ENCODE measurements at regions not wholly inside any gene's neighbourhood (a gene's known extent, or its start where the extent isn't known, plus 50 kb on each side); places are given as distances from the start of the nearest gene placed in this dataset.

DNA sequence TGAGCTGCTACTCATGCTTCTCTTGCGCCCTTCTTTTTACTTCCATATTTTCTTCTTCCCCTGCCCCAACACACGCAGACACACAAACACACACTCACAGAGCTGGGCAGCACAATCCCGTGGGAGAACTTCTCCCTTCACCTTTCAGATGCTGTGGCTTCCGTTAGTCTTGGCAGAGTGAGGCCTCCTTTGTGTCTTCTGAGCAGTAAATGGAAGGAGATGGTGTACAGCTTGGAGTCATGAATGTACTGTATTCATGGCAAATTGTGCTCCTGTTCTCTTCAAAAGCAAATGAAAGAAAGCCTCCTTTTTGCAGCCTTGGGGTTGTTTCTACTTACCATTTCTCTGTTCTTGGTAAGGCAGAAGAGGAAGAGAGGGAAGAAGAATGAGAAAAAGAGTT, 456.6 kb upstream of the TLE4 start:
- DNase-seq, result no peak

DNA sequence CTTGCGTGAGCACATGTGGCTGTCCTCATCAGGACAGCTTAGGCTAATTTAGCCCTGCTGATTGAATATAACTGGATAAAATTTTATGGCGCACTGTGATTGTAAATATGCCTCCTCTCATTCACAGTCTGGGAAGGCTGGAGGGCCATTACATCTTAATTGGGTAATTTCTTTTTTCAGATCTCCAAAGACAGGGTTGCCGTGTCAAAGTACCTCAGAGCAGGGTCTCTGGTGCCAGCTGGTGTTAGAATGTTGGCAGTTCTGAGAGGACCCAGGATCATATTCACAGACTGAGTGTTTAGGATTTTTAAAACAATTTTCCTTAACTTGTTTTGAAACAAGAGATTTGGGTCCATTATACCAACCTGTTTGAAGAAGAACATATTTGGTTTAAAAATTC, 455.7 kb upstream of the TLE4 start:
- no peak for DNase-seq

DNA sequence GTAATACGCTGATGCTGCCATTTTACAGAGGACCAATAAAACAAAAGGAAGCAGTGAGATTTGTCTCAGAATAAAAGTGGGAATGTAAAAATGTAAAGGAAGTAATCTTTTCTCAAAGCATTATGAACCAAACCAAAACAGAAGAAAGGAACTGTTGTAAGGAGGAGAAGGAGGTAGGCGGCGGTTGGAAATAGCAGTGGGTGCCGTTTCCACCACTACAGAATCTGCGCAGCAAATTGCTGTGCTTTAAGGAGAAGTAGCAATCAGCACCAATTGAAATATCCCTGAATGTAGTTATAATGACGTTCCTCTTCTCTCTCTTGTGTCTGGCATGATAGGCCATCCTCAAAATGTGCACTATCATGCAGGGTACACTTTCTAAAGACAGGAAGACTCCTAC, 455.1 kb upstream of the TLE4 start:
- DNase-seq, result no peak

DNA sequence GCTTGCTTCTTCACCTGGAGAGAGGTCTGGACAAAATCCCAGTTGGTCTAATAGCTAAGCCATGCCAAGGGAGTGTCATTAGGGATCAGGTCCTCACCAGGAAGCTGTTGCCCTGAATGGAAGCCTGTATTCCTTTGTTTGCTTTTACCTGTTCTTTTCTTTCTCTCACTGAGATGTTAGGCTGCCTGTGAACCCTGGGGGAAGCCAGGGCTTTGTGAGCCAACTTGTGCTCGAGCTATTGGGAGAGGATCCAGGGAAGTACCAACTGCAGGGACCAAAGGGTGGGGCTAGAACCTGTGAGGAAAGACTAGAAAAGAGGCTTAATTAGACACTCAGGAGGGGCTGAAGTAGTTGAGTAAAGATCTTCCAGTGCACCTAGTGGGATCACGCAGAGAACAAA, 451.2 kb upstream of the TLE4 start:
- DNase-seq, result no peak

DNA sequence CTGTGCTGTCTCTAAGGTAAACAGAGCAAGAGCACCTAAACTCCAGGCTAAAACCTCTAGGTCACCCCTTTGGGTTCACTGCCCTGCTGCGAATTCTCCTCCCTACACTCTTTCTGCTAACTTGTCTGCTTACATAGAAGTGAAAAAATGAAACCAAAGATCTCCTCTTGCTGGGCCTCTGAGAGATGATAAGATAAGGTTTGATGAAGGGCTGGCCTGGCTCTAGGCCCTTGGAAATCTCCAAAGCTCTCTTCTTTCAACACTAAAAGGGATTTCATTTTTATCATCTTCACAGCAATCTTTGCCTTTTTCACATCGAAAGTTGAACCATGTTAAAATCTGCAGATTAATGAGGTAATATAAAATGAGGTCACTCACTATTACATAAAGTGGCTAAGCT, 450.8 kb upstream of the TLE4 start:
- no peak for DNase-seq

DNA sequence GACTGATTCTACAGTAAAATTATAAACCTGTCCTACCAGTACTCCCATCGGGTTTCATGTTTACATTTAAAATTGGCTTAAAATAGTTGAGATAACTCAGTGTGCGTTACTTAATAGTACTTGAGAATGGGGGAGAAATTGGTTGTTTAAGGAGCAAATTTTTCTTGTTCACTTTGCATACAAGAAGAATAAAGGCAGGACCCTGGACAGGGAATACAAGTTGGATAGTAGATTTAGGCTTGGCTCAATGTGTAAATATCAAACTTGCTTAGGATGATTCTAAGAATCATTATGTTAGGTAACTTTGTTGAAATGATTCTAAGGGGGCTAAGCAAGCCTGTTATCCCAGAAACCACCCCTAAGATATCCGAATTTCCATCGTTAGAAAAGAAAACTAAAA, 448.4 kb upstream of the TLE4 start:
- DNase-seq, result no peak

DNA sequence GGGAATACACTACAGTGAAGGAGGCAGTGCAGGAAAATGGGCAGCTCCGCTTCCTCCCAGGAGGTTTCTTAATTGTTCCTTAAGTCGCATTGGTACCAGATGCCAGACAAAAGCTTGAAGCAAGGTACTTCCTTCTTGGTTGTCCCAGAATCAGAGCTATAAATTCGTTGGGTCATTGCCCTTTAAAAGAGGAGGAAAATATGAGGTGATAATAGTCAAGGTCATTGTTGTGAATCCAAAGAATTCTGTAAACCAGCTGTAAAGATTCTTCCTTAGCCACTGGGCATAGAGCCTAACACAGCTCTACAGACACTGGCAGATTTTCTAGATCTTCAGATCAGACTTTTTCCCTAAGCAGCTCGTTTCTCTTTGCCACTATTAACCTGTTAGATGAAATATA, 444.1 kb upstream of the TLE4 start:
- no peak for DNase-seq

DNA sequence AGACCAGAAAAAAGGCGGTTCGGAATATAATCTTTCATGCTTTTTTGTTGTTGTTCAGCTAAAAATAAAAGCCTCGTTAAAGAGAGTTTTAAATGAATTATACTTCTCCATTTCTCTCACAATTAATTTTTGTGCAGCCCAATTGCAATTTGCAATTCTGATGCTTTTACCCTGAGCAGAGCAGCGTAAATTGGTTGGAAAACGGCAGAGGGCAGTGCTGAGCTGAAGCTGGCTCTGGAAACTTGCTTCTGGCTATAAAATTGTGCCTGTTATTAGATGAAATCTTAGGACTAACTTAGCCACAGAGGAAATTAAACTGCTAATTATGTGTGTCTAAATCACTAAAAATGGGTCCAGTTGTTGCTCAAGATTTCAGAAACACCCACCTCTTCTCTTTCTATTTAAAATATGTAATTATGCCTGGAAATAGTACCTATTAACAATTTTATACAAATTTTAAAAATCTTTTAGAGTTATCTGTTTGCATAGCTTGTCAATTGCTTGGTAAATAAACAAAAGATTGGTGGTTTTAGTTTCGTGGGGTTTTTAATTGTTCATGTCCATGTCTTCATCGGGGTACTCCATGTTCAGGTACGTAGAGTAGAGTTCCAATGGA, 441.8 kb upstream of the TLE4 start:
- DNase-seq, result peak in 6 of 14 donors; percentile 1 to 34 (median 7)

DNA sequence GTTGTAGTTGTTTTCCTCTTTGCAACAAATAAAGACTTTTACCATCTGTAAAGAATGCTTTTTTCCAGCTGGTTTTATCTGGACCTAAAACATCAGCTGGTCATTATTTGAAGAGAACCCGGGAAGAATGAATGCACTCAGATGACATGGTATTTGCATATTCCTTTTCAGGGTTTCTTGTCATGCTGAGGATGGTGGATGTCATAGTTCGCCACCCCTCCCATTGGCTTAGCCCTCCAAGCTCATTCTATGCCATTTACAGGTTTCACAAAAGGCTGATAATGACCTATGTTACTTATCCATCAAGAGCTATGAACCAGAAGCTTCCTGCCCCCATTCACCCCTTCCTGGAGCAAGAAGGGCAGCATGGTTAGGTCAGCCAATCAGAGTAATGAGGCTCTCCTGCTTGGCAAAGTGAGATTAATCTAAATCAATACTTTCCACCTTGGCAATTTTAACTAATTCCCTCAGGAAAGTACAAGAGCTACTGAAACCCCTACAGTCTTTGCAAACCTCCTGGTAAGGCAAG, 440.5 kb upstream of the TLE4 start:
- DNase-seq, result no peak

DNA sequence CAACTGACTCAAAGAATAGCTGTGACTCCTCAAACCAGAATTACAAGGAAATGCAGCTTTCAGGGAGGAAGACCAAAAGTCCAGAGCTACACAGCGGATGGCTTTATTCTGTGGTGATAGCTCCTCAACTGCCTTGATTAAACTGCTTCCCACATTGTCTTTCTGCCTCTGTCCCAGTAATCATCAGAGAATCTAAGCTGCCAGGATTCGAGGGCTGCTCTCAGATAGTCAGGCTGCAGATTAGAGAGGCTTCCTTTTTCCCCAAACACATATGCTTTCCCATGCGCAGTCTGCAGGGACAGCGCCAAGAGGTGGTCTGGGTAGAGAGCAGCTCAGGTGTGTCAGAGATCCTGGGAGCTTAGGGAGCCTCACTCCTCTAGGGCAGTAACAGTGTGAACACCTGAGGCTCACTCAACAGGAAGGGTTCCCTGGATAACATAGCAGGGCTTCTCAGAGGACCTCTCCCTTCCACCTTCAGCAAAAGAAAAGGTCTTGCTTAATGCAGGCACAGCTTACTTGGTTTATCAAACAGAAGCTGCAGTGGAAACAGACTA, 439.9 kb upstream of the TLE4 start:
- no peak for DNase-seq

DNA sequence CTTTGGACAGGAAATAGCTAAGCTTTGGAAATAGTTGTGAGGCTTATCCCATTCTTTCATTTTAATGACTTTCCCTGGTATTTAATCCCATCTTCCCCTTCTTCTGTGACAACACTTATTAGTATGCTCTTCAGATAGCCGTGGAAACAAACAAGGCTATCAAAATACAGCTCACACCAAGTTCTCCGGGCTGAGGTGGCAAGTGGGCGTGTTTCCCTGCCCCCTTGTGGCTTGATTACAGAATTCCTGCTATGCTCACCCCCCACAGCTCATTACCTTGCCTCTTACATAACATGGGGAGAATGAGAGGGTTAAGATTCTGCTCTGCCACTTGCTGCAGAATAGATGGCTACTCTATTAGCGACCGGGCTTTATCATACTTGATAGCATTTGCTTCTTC, 437.1 kb upstream of the TLE4 start:
- DNase-seq, result no peak

DNA sequence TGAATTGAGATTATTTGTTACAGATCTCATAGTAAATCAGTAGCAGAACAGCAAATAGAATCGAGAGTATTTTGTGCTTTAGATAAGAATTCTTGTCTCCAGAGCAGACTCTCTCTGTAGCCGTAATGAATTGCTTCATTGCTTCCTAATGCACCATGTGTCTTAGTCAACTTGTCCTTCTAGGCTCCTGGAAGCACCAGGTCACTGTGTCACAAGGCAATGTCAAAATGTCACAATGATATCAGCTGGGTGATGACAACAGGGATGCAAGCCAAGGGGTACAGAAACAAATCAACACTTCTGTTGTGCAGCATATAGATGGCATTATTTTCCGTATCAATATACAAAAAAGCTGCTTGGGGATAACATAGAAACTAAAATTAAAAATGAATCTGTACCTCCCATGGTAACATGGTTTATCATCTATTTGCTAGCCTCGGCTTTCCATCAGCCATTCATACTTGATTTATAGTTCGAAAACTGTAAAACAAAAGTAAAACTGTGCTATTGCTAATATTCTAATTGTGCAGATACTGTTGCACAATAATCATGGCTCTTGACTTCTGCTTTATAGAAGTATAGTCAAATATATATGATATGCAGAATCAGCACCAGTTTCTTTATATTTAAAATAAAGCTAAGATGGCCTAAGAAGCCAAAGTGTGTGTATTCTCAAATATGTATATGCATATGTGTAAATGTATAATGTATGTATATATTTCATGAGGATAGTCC, 435.9 kb upstream of the TLE4 start:
- DNase-seq, result no peak

DNA sequence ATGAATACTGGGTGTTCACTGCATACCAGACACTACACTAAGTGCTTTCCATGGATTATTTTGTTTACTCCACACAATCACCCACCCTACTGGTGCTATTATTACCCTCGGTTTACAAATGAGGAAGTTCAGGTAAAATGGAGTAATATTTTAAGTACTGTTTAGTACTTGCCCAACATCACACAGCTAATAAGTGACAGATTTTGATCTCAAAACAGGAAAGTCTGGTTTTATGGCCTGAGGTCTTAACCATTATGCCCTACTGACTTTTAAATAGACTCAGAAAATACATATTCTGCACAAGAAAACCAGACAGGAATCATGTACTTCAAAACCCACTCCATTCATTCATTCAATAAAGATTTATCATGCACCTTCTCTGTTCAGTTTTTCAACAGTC, 431.0 kb upstream of the TLE4 start:
- no peak for DNase-seq

DNA sequence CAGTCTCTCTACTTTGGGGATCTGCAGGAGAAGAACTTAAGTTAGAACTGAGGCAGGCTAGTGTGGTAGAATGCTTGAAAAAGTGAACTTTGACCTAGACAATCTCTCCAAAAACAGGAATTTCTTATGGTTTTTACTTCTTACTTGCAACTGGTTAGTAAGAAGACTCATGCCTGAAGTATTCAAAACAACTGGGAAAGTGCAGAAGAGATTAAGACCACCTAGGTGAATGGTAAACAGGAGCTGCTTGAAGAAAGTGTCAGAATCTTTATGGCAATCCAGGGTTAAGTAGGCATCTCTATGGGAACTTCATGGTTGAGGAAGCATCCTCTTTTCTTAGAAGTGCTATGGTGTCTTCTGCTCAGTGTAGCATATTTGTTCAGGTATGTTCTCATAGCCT, 428.6 kb upstream of the TLE4 start:
- DNase-seq, result no peak

DNA sequence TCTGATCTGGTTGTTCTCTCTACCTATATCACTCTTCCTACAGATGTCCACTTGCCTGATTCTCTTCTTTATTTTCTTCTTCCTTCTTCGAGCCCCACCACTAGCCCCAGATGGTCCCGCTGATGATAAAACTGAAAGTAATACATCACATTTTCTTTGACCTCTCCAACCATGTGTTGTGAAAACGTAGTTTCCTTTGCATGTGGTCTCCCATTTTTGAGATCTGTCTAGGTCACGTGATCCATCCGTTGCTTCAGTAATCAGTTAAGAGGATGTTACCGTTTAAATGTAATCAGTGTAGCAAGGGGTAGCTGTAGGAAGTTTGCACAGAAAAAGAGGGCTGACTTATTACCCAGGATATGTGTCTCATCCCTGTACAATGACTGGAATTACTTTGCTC, 426.3 kb upstream of the TLE4 start:
- no peak for DNase-seq

DNA sequence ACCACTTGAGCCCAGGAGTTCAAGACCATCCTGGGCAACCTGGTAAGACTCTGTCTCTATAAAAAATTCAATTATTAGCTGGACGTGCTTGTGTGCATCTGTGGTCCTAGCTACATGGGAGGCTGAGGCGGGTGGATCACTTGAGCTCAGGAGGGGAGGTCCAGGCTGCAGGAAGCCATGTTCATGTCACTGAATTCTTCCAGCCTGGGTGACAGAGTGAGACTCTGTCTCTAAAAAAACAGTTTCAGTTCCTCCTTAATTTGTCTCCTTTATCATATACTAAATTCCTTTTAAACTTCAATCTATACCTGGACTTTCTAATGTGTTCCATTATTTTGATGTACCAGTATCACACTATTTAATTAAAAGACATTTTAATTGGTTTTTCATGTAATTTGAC, 422.2 kb upstream of the TLE4 start:
- no peak for DNase-seq

DNA sequence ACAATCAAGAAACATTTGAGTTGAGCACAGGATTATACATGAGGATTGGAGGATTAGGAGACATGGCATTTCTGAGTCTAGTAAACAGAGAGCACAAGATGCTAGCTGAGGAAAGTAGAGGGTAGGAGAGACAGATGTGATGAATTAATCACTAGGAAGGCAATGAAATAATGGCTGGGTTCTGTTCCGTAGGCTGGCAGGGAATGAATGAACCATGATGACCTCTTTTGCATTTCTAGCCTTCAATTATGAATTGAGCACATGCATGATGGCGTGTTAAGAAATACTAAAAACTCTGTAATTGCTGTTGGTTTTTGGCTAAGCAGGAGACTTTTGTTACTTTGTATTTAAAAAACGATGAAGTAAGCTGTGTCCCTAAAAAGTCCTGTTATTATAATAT, 420.0 kb upstream of the TLE4 start:
- no peak for DNase-seq

DNA sequence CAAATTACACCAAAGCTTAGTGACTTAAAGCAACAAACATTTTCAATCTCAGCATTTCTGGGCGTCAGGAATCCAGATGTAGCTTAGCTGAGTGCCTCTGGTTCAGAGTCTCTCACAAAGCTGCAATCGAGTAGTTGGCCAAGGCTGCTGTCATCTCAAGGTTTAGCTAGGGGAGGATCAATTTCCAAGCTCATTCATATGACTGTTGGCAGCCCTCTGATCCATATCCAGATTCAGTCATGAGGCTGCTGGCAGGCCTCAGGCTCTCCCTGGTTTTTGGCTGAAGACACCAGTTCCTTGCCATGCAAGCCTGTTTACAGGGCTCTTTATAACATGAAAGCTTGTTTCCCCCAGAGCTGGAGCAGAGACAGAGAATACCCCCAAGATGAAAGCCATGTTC, 419.5 kb upstream of the TLE4 start:
- DNase-seq, result no peak

DNA sequence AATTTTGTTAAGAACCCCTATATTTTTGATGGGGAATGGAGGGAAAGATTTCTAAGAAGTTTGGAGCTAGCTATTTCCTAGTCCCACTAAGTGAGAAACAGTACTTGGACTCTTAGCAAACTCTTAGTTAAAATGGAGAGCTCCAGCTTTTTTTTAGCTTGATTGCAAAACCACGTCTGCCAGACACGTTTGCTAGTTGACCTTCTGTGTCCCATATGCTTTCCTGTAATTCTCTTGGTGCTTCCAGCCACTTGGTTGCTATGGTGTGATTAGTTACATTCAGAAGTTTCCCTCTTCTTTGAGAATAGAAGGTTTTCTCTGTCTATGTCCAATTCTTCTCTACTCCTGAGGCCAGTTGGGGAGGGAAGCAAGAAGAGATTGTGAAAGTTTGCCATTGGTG, 417.0 kb upstream of the TLE4 start:
- DNase-seq, result no peak

DNA sequence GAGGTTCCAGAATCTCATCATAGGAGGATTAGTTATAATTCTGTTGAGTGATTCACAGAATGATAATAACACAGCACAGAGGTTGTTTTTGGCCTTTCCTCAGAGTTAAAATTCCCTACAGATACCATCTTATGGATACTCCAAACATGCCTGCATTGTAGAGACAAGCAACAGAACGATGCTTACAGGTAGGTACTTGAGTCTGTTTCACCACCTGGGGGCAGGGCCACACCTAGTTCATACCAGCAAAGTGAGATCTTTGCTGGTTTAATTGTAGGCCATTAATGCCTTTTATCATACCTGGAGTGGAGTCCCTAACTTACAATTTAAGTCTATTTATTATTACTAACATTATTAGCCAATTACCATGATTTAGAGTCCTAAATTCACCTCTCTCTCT, 416.5 kb upstream of the TLE4 start:
- DNase-seq, result no peak

DNA sequence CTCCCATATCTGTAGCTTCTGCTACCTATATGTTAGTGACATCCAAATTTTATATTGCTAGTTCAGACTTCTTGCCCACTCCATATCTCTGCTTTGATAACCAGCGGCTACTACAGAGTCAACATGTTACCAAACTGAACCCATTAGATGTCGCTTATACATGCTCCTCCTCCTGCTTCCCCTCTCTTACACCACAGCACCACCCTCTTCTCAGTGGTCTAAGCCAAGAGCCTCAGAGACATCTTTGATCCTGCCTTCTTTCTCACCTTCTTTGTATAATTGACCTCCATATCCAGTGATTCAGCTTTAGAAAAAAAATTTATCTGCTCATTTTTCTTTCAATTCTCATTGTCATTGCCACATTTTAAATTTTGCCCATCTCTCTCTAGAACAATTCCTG, 408.2 kb upstream of the TLE4 start:
- DNase-seq, result no peak

DNA sequence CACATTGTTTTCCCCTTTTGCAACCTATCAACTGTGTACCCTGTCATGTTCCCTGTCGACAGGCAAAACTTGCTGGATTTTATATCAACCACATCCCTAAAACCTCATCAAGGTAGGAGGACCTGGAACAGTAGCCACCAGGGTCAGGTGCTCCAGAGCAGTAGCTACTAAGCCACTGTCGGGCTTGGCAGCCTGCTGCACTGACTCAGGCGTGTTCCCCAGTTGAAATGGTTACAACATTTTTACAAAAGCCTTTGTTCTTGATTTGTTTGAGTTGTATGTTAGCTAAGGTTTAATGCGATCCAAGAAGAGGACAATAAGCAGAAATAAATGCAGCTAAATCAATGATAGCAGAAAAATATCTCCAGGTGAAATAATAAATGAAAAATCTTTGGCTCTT, 407.4 kb upstream of the TLE4 start:
- DNase-seq, result no peak

DNA sequence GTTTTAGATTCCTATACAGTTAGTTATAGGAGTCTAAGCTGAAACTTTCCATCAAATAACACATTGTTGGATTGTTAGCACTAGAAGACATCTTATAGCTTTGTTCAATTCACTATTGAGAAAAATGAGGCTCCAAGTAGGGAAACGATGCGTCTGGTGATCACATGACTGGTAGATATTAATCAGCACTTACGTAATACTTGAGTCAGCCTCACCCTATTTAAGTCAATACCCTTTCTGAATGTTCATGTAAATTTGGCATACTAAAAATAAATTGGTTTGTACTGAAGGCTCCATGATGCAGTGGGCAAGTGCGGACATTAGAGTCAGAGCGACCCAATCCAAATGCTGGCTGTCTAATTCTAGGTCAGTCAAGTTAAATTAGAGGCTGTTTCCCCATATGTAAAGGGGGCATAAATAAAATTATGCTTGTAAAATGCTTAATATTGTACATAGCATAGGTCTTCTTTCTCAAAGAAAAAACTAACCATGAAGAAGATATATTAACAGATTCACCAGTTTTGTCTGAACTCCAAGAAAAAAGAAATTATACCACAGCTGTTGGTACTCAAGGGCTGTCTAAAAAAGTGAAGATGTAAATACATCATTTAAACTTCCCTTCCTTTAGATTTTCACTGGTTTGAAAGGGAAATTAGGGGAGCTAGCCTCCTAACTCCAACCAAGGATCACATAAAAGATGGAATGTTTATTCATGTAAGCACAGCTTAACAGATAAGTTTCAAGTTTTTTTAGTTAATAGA, 406.6 kb upstream of the TLE4 start:
- no peak for DNase-seq

DNA sequence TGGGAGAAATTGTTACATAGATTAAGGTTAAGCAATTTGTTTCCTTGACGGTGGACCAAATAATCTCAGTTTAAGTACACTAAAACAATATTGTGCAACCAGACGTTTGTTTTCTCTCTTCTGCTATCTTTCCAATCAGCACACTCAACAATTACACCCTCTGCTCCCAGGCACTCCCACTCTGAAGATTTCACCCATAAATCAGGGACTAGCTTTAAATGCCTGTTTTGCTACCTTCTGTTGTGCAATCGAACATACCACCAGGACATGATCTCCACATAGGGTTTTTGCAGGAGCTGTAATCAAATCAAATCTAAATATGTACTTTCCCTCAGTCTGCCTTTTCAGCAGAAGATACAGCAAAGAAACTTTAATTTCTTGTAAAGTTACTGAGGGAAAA, 405.8 kb upstream of the TLE4 start:
- DNase-seq, result no peak

Data from C1 segment of cervical spinal cord (tissue), 14 donors.